Activated naive CD8-positive, alpha-beta T cell treated with anti-CD3 and anti-CD28 coated beads, Interleukin-2, amount 50 U/mL, for 16 hours (primary cell): ENCODE measurements at regions not wholly inside any gene's neighbourhood (a gene's known extent, or its start where the extent isn't known, plus 50 kb on each side); places are given as distances from the start of the nearest gene placed in this dataset.
"Not testable (repeated sequence)": the region's sequence is repeated elsewhere in the genome, so short reads cannot be mapped to it uniquely, and the experiment has no call there.

Experiments
- DNase-seq: peaks from one replicate; pipeline ENCODE4 v3.0.0-alpha.2; 2020; ENCODE audit warnings: low read depth, low spot score

DNA sequence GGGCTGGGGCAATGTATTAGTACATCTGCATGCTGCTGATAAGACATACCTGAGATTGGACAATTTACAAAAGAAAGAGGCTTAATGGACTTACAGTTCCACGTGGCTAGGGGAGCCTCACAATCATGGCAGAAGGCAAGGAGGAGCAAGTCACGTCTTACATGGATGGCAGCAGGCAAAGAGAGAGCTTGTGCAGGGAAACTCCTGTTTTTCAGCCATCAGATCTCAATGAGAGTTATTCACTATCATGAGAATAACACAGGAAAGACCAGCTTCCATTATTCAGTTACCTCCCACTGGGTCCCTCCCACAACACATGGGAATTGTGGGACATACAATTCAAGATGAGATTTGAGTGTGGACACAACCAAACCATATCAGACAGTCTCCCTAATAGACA is 504.2 kb upstream of the FANCL start:
- DNase-seq: not testable (repeated sequence)

- no peak for DNase-seq
Observed at GRCh38 chr2:58740426-58740825, 499.3 kb upstream of the FANCL start.

DNA sequence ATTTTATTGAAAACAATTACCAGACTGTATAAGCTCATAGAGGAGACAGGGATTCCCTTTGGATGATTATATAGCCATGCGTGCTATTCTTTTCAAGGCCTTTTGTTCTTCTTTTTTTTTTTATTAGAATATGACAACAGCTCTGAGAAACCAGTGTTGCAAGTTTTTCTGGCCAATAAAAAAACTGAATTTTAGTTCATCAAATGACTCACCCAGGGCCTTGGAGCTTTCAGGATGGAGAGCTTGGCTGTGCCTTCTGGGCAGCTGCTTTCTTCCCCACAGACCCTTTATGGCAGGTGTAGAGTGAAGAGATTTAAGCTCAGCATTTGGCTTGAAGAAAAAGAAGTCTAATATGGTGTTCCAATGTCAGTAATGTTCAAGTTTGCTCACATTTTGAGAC is 497.9 kb upstream of the FANCL start:
- no peak for DNase-seq

DNA sequence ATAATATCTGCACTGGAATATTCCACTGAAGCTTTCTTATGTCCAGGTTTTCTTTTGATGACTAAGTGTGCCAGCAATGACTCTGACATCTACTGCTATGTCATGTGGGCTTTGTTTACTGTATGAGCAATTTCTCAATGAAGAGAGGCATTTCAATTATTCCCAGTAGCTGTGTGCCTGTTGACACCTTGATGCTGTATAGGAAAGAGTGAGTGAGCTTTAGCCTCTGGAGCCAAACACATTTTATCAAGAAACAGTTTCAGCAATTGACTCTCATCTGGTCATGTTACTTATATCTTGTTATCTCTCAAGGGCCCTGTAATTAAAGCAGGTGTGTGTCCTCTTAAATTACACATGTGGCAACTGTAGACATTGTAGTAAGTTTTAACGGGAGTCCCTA is 493.2 kb upstream of the FANCL start:
- DNase-seq: no peak

DNA sequence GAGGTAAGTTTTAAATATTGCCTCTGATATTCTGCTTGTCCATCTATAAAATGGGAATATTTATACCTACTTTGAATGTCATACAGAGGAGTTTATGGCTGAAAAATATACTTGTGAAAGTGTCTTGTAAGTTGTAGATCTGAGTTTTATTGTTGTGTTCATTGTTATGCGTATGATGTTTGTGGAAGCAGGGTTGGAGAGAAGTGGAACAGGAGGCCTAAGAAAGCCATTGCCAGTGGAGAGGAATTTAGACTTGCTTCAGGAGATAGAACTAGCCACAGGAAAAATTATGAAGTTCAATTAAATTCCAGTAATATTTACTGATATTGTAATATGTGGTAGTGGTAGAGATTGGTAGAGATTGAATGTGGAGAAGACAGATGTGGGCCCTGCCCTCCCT is 491.9 kb upstream of the FANCL start:
- DNase-seq: no peak

GRCh38 chr2:58731488-58731869 is 490.4 kb upstream of the FANCL start:
- DNase-seq: no peak

- DNase-seq: no peak
Observed at GRCh38 chr2:58730764-58731487, 489.8 kb upstream of the FANCL start.

DNA sequence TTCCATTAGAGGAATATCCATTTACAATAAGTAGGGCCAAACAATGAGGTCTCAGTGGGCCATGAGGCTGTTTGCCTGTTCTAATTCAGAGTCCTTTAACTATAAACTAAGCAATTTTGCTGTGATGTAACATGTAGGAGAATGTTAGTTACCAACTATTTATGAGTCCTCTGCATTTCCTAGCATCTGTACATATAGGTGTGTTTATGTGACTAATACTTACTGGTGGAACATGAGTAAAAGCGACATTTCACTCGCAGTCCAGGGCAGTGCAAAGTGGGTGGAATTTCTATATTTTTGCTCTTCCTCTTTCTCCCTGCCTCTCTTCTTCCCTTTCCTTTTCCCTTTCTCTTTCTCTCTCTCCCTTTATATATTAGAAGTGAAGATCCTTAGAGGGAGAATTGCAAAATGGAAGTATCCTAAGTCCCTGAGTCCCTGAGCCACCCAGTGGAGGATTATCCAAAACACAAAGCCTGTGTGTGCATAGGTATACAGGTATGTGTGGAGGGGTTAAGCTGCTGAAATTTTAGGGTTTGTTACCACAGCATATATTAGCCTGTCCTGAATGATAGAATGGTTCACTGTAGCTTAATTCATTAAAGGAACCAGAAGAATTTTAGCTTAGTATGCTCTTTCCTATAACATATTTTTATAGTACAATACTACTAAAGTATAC is 487.0 kb upstream of the FANCL start:
- DNase-seq: no peak

- DNase-seq: no peak
Observed at GRCh38 chr2:58721912-58722591, 480.9 kb upstream of the FANCL start.

- DNase-seq: no peak
Observed at GRCh38 chr2:58720770-58721697, 479.9 kb upstream of the FANCL start.

- DNase-seq: no peak
Observed at GRCh38 chr2:58720033-58720769, 479.1 kb upstream of the FANCL start.

GRCh38 chr2:58715344-58715743 is 474.2 kb upstream of the FANCL start:
- no peak for DNase-seq

- no peak for DNase-seq
Observed at GRCh38 chr2:58714238-58714637, 473.1 kb upstream of the FANCL start.

GRCh38 chr2:58710795-58711279 is 469.7 kb upstream of the FANCL start:
- no peak for DNase-seq

DNA sequence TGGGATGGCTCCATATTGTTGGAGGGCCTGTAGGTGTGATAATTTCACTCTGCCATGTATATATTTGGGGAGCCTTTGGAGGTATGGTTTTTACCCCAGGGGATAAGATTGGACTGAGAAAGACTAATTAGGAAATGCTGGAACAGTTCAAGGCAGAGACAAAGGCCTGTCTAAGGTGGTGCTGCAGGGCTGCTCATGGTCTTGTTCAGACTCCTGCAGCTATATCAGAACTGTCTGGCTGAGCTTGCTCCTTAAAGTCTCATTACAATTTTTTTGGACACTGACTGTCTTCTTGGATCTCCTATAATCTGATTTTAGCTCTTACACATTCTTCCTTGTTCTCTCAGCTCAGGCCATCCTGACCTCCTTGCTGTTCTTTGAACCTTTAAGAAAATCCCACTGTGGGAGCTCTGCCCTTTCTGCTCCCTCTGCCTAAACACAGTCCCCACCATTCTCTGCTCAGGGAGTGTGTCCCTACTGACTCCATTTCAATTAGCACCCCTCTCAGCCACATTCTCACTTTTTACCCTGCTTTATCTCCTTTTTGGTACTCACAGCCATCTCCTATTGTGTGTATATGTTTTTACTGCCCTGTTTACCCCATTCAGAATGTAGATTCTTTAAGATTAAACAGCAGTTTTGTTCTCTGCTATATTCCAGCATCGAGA is 468.7 kb upstream of the FANCL start:
- DNase-seq: no peak

GRCh38 chr2:58709274-58709673 is 468.1 kb upstream of the FANCL start:
- DNase-seq: no peak

DNA sequence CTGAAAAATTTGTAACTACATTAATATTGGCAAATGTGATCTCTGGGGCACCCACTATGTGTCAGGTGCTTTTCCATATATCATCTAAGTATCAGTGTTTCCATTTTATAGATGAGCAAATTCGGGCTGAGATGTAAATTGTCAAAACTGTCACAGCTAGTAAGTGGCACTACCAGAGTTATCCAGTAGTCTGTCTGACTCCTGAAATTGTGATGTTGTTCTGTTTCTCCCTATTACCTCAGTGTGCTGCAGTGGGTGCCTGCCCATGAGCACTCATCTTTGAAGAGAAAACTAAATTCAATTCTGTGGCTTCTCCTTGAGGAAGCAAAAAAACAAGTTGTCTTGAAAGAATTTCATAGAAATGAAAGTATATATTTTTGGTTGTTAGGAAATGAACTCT is 467.4 kb upstream of the FANCL start:
- DNase-seq: no peak

GRCh38 chr2:58702302-58702885 is 461.3 kb upstream of the FANCL start:
- DNase-seq: no peak

DNA sequence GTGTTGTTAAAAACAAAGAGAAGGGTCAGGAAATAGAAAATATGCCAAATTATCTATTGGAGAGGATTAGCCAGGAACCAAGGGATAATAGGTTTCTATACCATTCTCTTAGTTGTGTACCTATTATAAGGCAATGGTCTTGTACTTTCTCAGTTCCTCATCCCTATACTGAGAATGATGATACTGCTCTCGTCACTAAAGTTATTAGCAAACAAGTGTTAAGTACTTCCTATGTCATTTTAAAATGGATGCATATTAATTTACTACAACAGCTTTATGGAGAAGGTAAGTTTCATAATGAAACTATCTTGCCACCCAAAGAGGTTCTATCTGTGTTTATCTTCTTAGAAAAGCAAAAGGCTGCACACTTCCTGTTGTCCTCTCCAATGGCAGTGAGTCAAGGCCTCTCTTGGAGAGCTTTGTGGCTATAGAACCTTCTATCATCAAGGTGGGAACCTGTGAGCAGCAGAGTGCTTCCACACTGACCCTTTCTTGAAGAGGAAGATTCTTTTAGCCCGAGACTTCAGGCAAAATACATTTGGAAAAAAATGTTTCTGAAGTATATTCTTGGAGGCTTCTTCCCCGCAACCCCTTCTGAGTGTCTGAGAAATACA is 460.7 kb upstream of the FANCL start:
- DNase-seq: no peak

GRCh38 chr2:58700591-58700990 is 459.5 kb upstream of the FANCL start:
- no peak for DNase-seq
